Neutrophil (primary cell): ENCODE measurements at regions not wholly inside any gene's neighbourhood (a gene's known extent, or its start where the extent isn't known, plus 50 kb on each side); places are given as distances from the start of the nearest gene placed in this dataset.
"Not testable (repeated sequence)": the region's sequence is repeated elsewhere in the genome, so short reads cannot be mapped to it uniquely, and the experiment has no call there.

Experiments used
- H3K27ac ChIP-seq: fragments of 200-600 bp; sonication (generic); 2 replicates; pipeline ENCODE4 v1.5.1; 2016; ENCODE audit warnings: mild to moderate bottlenecking, moderate library complexity
- H3K27me3 ChIP-seq: fragments of 200-600 bp; sonication (generic); 2 replicates; pipeline ENCODE4 v1.6.0; 2016; ENCODE audit warnings: mild to moderate bottlenecking
- H3K36me3 ChIP-seq: fragments of 200-600 bp; sonication (generic); 2 replicates; pipeline ENCODE4 v1.5.1; 2017
- H3K4me1 ChIP-seq, 2 experiments: fragments of 200-600 bp in 1 of 2; sonication (generic) in 1 of 2; 1 replicate in 1 of 2; 2 replicates in 1 of 2; pipeline versions ENCODE4 v1.5.1 to v1.6.1; 2013 to 2016; ENCODE audit warnings: low read depth in 1 of 2, low read length in 1 of 2, mild to moderate bottlenecking in 1 of 2, moderate library complexity in 1 of 2; ENCODE audit not compliant: control insufficient read depth in 1 of 2, insufficient read depth in 1 of 2
- H3K4me3 ChIP-seq, 2 experiments: fragments of 200-600 bp in 1 of 2; sonication (generic) in 1 of 2; 1 replicate in 1 of 2; 2 replicates in 1 of 2; pipeline ENCODE4 v1.5.1; 2013 to 2016; ENCODE audit warnings: low read depth in 1 of 2, low read length in 1 of 2, mild to moderate bottlenecking in 1 of 2, moderate library complexity in 1 of 2
- H3K9me3 ChIP-seq: fragments of 200-600 bp; sonication (generic); 2 replicates; pipeline ENCODE4 v1.5.1; 2016
- TF ChIP-seq, protein P1 (sequence below): fragments of 200-600 bp; sonication (generic); IDR thresholded peaks from 2 replicates; pipeline ENCODE4 v1.5.1; 2016; ENCODE audit warnings: antibody characterized with exemption

DNA sequence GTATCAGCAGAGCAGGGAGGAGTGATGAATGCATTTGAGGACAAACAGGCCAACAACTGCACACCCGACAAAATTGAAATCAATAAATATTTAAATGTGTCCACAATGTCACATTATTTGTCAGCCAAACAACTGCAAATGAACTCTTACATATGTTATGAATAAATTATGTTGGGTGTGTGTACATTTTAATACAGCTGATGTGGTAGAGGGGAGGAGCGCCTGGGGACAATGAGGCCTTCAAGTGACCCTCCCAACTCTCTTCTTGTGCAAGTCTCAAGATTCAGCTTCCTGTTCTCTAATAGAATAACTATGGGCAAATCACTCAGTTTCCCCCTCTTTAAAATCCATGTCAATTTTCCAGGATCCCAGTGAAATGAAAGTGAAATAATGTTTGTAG, 303.2 kb downstream of the TSHZ3 start:
- no peaks in the 10 kb centered on the region for H3K4me1 ChIP-seq
- H3K36me3 ChIP-seq = no peaks in the 10 kb centered on the region
- no peaks in the 10 kb centered on the region for H3K9me3 ChIP-seq
- H3K27me3 ChIP-seq = no peaks in the 10 kb centered on the region
- TF ChIP-seq, protein P1, sequence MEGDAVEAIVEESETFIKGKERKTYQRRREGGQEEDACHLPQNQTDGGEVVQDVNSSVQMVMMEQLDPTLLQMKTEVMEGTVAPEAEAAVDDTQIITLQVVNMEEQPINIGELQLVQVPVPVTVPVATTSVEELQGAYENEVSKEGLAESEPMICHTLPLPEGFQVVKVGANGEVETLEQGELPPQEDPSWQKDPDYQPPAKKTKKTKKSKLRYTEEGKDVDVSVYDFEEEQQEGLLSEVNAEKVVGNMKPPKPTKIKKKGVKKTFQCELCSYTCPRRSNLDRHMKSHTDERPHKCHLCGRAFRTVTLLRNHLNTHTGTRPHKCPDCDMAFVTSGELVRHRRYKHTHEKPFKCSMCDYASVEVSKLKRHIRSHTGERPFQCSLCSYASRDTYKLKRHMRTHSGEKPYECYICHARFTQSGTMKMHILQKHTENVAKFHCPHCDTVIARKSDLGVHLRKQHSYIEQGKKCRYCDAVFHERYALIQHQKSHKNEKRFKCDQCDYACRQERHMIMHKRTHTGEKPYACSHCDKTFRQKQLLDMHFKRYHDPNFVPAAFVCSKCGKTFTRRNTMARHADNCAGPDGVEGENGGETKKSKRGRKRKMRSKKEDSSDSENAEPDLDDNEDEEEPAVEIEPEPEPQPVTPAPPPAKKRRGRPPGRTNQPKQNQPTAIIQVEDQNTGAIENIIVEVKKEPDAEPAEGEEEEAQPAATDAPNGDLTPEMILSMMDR = no peak
- H3K4me3 ChIP-seq = no peak overlapping the region
- no peak overlapping the region for H3K27ac ChIP-seq

DNA sequence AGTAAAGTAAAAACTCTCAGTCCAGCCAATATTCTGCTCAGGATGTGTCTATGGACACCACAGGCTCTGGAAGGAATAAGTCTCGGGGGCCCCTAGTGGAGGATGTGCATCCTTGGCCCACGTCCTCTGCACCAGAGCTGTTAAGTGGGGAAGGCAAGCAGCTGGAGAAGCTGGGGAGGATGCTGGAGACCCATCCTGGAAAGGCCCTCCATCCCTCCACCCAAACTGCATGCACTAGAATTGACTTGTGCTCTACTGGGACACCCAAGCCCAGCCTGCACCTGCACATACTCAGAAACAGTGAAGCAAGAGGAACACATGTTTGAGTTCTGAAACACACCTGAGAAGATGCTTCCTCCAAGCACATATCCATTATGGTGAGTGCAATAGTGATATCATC, 307.8 kb downstream of the TSHZ3 start:
- Histone ChIP-seq H3K4me3 (no peak overlapping the region), H3K27me3 (no peaks in the 10 kb centered on the region), H3K4me1 (no peaks in the 10 kb centered on the region), H3K36me3 (no peaks in the 10 kb centered on the region), H3K9me3 (no peaks in the 10 kb centered on the region), H3K27ac (no peak overlapping the region)
- TF ChIP-seq, protein P1 = no peak

DNA sequence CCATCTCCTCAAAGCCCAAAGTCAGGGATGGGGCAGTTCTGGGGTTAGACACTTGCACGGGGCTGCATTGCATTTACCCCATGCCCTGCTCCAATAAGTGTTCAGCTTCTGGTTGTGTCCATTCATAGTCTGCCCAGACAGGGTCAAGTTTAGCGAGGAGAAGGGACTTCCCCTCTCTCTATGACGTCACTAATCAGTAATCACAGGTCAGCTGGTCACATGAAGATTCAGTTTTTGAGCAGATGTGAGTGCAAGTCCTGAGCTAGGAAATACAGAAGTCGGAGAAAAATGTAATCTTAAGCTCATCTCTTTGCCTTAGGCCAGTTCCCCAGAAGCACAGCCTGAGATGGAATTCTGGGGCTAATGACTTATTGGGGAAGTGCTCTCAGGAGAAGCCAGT, 310.1 kb downstream of the TSHZ3 start:
- Histone ChIP-seq H3K4me1 (no peaks in the 10 kb centered on the region), H3K9me3 (no peaks in the 10 kb centered on the region), H3K36me3 (no peaks in the 10 kb centered on the region), H3K27ac (no peak overlapping the region), H3K27me3 (no peaks in the 10 kb centered on the region), H3K4me3 (no peak overlapping the region)
- TF ChIP-seq, protein P1 = no peak

DNA sequence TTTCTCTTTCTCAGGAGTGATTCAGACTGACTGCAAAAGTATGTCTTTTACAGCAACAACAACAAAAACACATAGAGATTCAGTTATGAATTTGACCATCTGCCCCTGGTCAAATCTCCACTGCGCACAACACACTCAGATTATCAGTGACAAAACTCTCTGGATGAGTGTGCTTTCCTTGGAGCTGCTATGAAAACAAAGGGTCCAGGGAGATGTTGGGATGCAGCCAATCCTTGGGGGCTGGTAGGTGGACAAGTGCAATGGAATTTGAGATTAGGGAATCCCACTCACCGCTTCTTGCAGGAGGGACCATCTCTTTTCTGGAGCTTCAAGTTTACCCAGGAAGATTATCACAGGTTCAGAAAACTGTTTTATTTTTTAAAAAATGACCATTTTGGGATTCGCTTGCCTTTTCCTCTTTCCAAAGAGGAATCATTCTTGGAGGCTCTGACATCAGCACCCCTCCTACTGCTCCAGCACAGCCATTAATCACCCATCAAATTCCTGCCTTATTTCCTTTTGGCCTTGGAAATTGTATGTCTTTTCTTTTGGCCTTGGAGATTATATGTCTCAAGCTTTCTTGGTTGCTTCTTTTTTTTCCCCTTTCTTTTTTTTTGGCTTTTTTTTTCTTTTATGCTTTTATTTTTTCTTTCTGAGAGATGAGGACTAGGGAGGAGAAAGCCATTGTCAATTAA, 311.8 kb downstream of the TSHZ3 start:
- no peaks in the 10 kb centered on the region for H3K4me1 ChIP-seq
- H3K36me3 ChIP-seq = no peaks in the 10 kb centered on the region
- TF ChIP-seq, protein P1 = no peak
- no peaks in the 10 kb centered on the region for H3K27me3 ChIP-seq
- H3K27ac ChIP-seq = no peak overlapping the region
- H3K9me3 ChIP-seq = no peaks in the 10 kb centered on the region
- no peak overlapping the region for H3K4me3 ChIP-seq

DNA sequence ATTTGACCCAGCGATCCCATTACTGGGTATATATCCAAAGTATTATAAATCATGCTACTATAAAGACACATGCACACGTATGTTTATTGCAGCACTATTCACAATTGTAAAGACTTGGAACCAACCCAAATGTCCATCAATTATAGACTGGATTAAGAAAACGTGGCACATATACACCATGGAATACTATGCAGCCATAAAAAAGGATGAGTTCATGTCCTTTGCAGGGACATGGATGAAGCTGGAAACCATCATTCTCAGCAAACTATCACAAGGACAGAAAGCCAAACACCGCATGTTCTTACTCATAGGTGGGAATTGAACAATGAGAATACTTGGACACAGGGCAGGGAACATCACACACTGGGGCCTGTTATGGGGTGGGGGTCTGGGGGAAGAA, 317.8 kb downstream of the TSHZ3 start:
- not testable (repeated sequence) for H3K4me1 ChIP-seq, H3K36me3 ChIP-seq, H3K9me3 ChIP-seq, H3K4me3 ChIP-seq, H3K27ac ChIP-seq, H3K27me3 ChIP-seq

DNA sequence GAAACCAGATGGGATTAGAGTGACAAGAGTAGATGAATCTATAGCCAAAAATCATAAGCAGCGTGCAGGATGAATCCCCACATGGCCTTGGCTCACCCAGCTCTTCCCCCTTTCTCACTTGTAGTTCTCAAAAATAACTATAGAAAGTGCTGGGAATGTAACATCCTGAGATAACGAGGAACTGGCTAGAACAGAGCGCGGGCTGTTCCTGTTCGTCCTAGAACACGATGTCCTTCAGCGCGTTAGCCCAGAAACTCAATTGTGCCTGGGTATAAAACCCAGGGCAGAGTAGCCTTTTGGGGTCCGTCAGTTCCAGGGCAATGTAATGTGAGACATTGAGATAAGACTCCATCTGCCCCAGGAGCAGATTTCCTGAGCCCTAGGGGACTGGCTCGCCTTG, 326.2 kb downstream of the TSHZ3 start:
- TF ChIP-seq, protein P1 = no peak
- no peaks in the 10 kb centered on the region for H3K9me3 ChIP-seq
- no peaks in the 10 kb centered on the region for H3K27me3 ChIP-seq
- H3K4me3 ChIP-seq = no peak overlapping the region
- H3K27ac ChIP-seq = no peak overlapping the region
- H3K36me3 ChIP-seq = no peaks in the 10 kb centered on the region
- H3K4me1 ChIP-seq = no peaks in the 10 kb centered on the region
